Keratinocyte (primary cell): ENCODE measurements at regions not wholly inside any gene's neighbourhood (a gene's known extent, or its start where the extent isn't known, plus 50 kb on each side); places are given as distances from the start of the nearest gene placed in this dataset.

Experiments used
- DNase-seq: peaks from one replicate; pipeline ENCODE4 v3.0.0-alpha.2; 2011; ENCODE audit warnings: low read depth, missing footprints, low spot score
- FAIRE-seq: peaks from 2 replicates; lab custom pipeline; 2011; peaks lifted over from hg19 to GRCh38; lab: Jason Lieb, UNC
- H2AFZ ChIP-seq: 2 replicates; pipeline ENCODE4 v1.6.0; 2012; ENCODE audit warnings: low read length, control low read depth, inconsistent platforms; ENCODE audit not compliant: control insufficient read depth
- H3K27ac ChIP-seq: 2 replicates; pipeline ENCODE4 v1.5.1; 2011; ENCODE audit warnings: low read length; ENCODE audit not compliant: control insufficient read depth, insufficient read depth
- H3K27me3 ChIP-seq: 3 replicates; pipeline ENCODE4 v1.6.0; 2011; ENCODE audit warnings: low read length; ENCODE audit not compliant: control insufficient read depth, insufficient read depth; ENCODE audit errors: extremely low read depth
- H3K36me3 ChIP-seq, 2 experiments: 2 replicates in 1 of 2; 3 replicates in 1 of 2; pipeline ENCODE4 v1.5.1; 2011; ENCODE audit warnings: low read length in 2 of 2, mild to moderate bottlenecking in 1 of 2; ENCODE audit not compliant: control insufficient read depth in 2 of 2, insufficient read depth in 2 of 2; ENCODE audit errors: extremely low read depth in 1 of 2
- H3K4me1 ChIP-seq: 3 replicates; pipeline ENCODE4 v1.5.1; 2011; ENCODE audit warnings: low read length; ENCODE audit not compliant: control insufficient read depth, insufficient read depth; ENCODE audit errors: extremely low read depth
- H3K4me2 ChIP-seq: 3 replicates; pipeline ENCODE4 v1.6.0; 2011; ENCODE audit warnings: low read depth, low read length; ENCODE audit not compliant: control insufficient read depth, insufficient read depth; ENCODE audit errors: extremely low read depth
- H3K4me3 ChIP-seq, 3 experiments: fragments of 200-600 bp in 1 of 3; sonication (generic) in 1 of 3; 2 replicates in 2 of 3; 3 replicates in 1 of 3; pipeline ENCODE4 v1.5.1; 2011 to 2016; ENCODE audit warnings: low read length in 3 of 3, mild to moderate bottlenecking in 3 of 3, control low read depth in 2 of 3, inconsistent platforms in 1 of 3, low read depth in 1 of 3, mixed read lengths in 1 of 3, mixed run types in 1 of 3, moderate library complexity in 1 of 3; ENCODE audit not compliant: control insufficient read depth in 2 of 3, insufficient read depth in 2 of 3; ENCODE audit errors: extremely low read depth in 1 of 3
- H3K79me2 ChIP-seq: 2 replicates; pipeline ENCODE4 v1.6.0; 2012; ENCODE audit warnings: low read length; ENCODE audit not compliant: control insufficient read depth, insufficient read depth
- H3K9ac ChIP-seq: 3 replicates; pipeline ENCODE4 v1.6.0; 2011; ENCODE audit warnings: low read length; ENCODE audit not compliant: control insufficient read depth, insufficient read depth; ENCODE audit errors: extremely low read depth
- H3K9me1 ChIP-seq: 3 replicates; pipeline ENCODE4 v1.6.0; 2011; ENCODE audit warnings: low read length; ENCODE audit not compliant: control insufficient read depth, insufficient read depth; ENCODE audit errors: extremely low read depth
- H3K9me3 ChIP-seq: 2 replicates; pipeline ENCODE4 v1.5.1; 2012; ENCODE audit warnings: low read depth, low read length; ENCODE audit not compliant: control insufficient read depth
- H4K20me1 ChIP-seq: 3 replicates; pipeline ENCODE4 v1.6.0; 2011; ENCODE audit warnings: low read length; ENCODE audit not compliant: control insufficient read depth, insufficient read depth; ENCODE audit errors: extremely low read depth
- EZH2 ChIP-seq: IDR thresholded peaks from one replicate; pipeline ENCODE4 v1.6.1; 2012; ENCODE audit warnings: inconsistent platforms, mild to moderate bottlenecking, low read length, moderate library complexity
- dilution Hi-C: fragments of 300-500 bp; cut with MboI; formaldehyde crosslinking; loops from one replicate; pipeline ENCODE4 v1.7.0; 2020; ENCODE audit warnings: low sequenced_read_pairs; ENCODE audit not compliant: extremely low pct_ligation_motif_present
- TF ChIP-seq, protein P1 (sequence below), 3 experiments: IDR thresholded peaks in 1 of 3; conservative IDR thresholded peaks in 1 of 3; optimal IDR thresholded peaks in 1 of 3; 2 replicates in 2 of 3; 3 replicates in 1 of 3; pipeline versions ENCODE3 to v1.5.1; 2011; ENCODE audit warnings: low read length in 3 of 3, mild to moderate bottlenecking in 3 of 3, moderate library complexity in 2 of 3, control low read depth in 1 of 3, inconsistent platforms in 1 of 3; ENCODE audit not compliant: insufficient read depth in 2 of 3; ENCODE audit errors: extremely low read depth in 1 of 3

DNA sequence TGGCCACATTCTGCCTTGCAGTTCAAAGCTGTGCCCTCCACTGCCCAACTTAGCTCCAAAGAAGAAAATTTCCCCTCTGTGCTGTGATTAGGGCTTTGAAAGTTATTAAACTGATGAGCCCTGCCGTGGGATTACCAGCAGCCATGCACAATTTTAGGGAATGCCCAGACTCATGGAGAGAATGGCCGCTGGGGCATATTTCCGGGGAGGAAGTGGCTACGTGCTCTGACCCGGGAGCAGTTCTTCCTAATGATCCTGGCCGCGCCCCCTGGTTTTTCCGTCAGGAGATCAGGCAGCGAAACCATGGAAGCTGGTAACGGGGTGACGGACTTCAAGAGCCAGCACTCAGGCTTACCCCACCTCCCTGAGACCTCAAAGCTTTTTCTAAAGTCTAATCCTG is 365.5 kb upstream of the PFKP start:
- Histone ChIP-seq H3K4me1 (no peaks in the 10 kb centered on the region), H2AFZ (no peak overlapping the region), H3K4me2 (no peak overlapping the region), H3K4me3 (no peak overlapping the region), H3K9me3 (peaks cover 4% of the 10 kb centered on the region), H3K9ac (no peak overlapping the region), H4K20me1 (no peaks in the 10 kb centered on the region), H3K36me3 (no peaks in the 10 kb centered on the region), H3K27me3 (no peaks in the 10 kb centered on the region), H3K27ac (no peak overlapping the region), H3K79me2 (no peaks in the 10 kb centered on the region), H3K9me1 (no peaks in the 10 kb centered on the region)
- FAIRE-seq = no peak
- dilution Hi-C loops = no loop called here
- no peak for DNase-seq
- no peak for TF ChIP-seq EZH2
- TF ChIP-seq, protein P1, sequence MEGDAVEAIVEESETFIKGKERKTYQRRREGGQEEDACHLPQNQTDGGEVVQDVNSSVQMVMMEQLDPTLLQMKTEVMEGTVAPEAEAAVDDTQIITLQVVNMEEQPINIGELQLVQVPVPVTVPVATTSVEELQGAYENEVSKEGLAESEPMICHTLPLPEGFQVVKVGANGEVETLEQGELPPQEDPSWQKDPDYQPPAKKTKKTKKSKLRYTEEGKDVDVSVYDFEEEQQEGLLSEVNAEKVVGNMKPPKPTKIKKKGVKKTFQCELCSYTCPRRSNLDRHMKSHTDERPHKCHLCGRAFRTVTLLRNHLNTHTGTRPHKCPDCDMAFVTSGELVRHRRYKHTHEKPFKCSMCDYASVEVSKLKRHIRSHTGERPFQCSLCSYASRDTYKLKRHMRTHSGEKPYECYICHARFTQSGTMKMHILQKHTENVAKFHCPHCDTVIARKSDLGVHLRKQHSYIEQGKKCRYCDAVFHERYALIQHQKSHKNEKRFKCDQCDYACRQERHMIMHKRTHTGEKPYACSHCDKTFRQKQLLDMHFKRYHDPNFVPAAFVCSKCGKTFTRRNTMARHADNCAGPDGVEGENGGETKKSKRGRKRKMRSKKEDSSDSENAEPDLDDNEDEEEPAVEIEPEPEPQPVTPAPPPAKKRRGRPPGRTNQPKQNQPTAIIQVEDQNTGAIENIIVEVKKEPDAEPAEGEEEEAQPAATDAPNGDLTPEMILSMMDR (optimal IDR thresholded peaks at IDR 0.05 in 1 of 3, IDR thresholded peaks at IDR 0.05 in 1 of 3, conservative IDR thresholded peaks at IDR 0.05 in 1 of 3; ENCODE audit: extremely low read depth in 1 of 3, insufficient read depth in 2 of 3, low read length in 3 of 3) = no peak

DNA sequence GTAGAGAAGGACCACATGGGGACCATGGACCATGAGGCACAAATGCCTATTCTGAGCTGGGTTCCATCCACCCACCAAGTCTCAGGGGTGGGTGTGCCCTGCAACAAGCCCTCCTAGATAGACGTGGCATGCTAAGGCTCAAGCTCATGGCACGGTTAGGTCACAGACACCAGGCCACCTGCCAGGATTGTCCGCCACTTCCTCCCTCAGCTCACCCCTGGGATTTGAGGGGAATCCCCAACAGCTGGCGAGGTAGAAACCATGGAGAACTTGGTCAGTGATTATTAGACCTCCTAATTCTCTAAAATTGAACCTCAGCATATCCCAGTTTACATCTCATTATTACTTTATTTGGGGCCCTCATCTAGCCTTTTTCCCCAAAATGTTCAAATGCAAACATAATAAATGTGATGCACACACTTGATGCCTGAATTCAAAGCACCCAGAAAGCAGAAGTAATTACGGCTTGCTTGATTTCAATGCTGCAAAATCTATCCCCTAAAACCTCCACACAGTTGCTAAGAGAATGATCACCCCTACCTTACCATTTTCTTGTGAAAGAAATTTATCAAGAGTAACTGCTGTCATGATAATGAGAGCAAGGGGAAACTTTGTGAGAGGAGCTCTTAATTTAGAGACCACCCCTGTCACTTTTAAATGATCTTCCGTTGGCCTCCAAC is 366.6 kb upstream of the PFKP start:
- Histone ChIP-seq H3K9me3 (peaks cover 4% of the 10 kb centered on the region), H3K27me3 (no peaks in the 10 kb centered on the region), H2AFZ (no peak overlapping the region), H3K4me1 (no peaks in the 10 kb centered on the region), H3K9ac (no peak overlapping the region), H3K79me2 (no peaks in the 10 kb centered on the region), H3K4me2 (no peak overlapping the region), H3K27ac (no peak overlapping the region), H4K20me1 (no peaks in the 10 kb centered on the region), H3K4me3 (no peak overlapping the region), H3K9me1 (no peaks in the 10 kb centered on the region), H3K36me3 (no peaks in the 10 kb centered on the region)
- DNase-seq = no peak
- TF ChIP-seq, protein P1 (optimal IDR thresholded peaks at IDR 0.05 in 1 of 3, IDR thresholded peaks at IDR 0.05 in 1 of 3, conservative IDR thresholded peaks at IDR 0.05 in 1 of 3; ENCODE audit: extremely low read depth in 1 of 3, insufficient read depth in 2 of 3, low read length in 3 of 3) = no peak
- TF ChIP-seq EZH2 = no peak
- no peak for FAIRE-seq
- dilution Hi-C loops = no loop called here
